ENCODE measurements at regions not wholly inside any gene's neighbourhood (a gene's known extent, or its start where the extent isn't known, plus 50 kb on each side); places are given as distances from the start of the nearest gene placed in this dataset.
"Not testable (repeated sequence)": the region's sequence is repeated elsewhere in the genome, so short reads cannot be mapped to it uniquely, and the experiment has no call there.

GRCh38 chr9:66261576-66261975 lies 524.6 kb downstream of the FOXD4L4 start:
- DNase-seq (ENCODE audit: low read depth, low spot score); H3K9ac ChIP-seq (ENCODE audit: insufficient read length, low read depth); H3K36me3 ChIP-seq (ENCODE audit: insufficient read depth, insufficient read length, low read length); H3K4me1 ChIP-seq (ENCODE audit: insufficient read depth, insufficient read length); H3K27me3 ChIP-seq (ENCODE audit: insufficient read depth, insufficient read length); H3K9me3 ChIP-seq (ENCODE audit: insufficient read depth, low read length); H3K4me3 ChIP-seq (ENCODE audit: insufficient read length, low read depth): not testable (repeated sequence)

GRCh38 chr9:66263621-66264020 lies 526.7 kb downstream of the FOXD4L4 start:
- H3K4me1 ChIP-seq (ENCODE audit: insufficient read depth, insufficient read length); H3K36me3 ChIP-seq (ENCODE audit: insufficient read depth, insufficient read length, low read length); H3K9me3 ChIP-seq (ENCODE audit: insufficient read depth, low read length); H3K27me3 ChIP-seq (ENCODE audit: insufficient read depth, insufficient read length); H3K9ac ChIP-seq (ENCODE audit: insufficient read length, low read depth); H3K4me3 ChIP-seq (ENCODE audit: insufficient read length, low read depth); DNase-seq (ENCODE audit: low read depth, low spot score): not testable (repeated sequence)

- not testable (repeated sequence) for H3K4me1 ChIP-seq (ENCODE audit: insufficient read depth, insufficient read length); DNase-seq (ENCODE audit: low read depth, low spot score); H3K27me3 ChIP-seq (ENCODE audit: insufficient read depth, insufficient read length); H3K36me3 ChIP-seq (ENCODE audit: insufficient read depth, insufficient read length, low read length); H3K4me3 ChIP-seq (ENCODE audit: insufficient read length, low read depth); H3K9me3 ChIP-seq (ENCODE audit: insufficient read depth, low read length); H3K9ac ChIP-seq (ENCODE audit: insufficient read length, low read depth)
Measured at GRCh38 chr9:66264786-66265185, 527.8 kb downstream of the FOXD4L4 start.

GRCh38 chr9:66266202-66266601 lies 529.3 kb downstream of the FOXD4L4 start:
- not testable (repeated sequence) for H3K4me3 ChIP-seq (ENCODE audit: insufficient read length, low read depth); DNase-seq (ENCODE audit: low read depth, low spot score); H3K36me3 ChIP-seq (ENCODE audit: insufficient read depth, insufficient read length, low read length); H3K9me3 ChIP-seq (ENCODE audit: insufficient read depth, low read length); H3K4me1 ChIP-seq (ENCODE audit: insufficient read depth, insufficient read length); H3K9ac ChIP-seq (ENCODE audit: insufficient read length, low read depth); H3K27me3 ChIP-seq (ENCODE audit: insufficient read depth, insufficient read length)

- not testable (repeated sequence) for DNase-seq (ENCODE audit: low read depth, low spot score); H3K4me1 ChIP-seq (ENCODE audit: insufficient read depth, insufficient read length); H3K9ac ChIP-seq (ENCODE audit: insufficient read length, low read depth); H3K4me3 ChIP-seq (ENCODE audit: insufficient read length, low read depth); H3K36me3 ChIP-seq (ENCODE audit: insufficient read depth, insufficient read length, low read length); H3K9me3 ChIP-seq (ENCODE audit: insufficient read depth, low read length); H3K27me3 ChIP-seq (ENCODE audit: insufficient read depth, insufficient read length)
Measured at GRCh38 chr9:66266856-66267430, 530.0 kb downstream of the FOXD4L4 start.

- H3K9me3 ChIP-seq (ENCODE audit: insufficient read depth, low read length); DNase-seq (ENCODE audit: low read depth, low spot score); H3K36me3 ChIP-seq (ENCODE audit: insufficient read depth, insufficient read length, low read length); H3K9ac ChIP-seq (ENCODE audit: insufficient read length, low read depth); H3K4me1 ChIP-seq (ENCODE audit: insufficient read depth, insufficient read length); H3K4me3 ChIP-seq (ENCODE audit: insufficient read length, low read depth); H3K27me3 ChIP-seq (ENCODE audit: insufficient read depth, insufficient read length): not testable (repeated sequence)
Measured at GRCh38 chr9:66267684-66268083, 530.7 kb downstream of the FOXD4L4 start.

- H3K9me3 ChIP-seq (ENCODE audit: insufficient read depth, low read length); H3K27me3 ChIP-seq (ENCODE audit: insufficient read depth, insufficient read length); H3K36me3 ChIP-seq (ENCODE audit: insufficient read depth, insufficient read length, low read length); H3K9ac ChIP-seq (ENCODE audit: insufficient read length, low read depth); H3K4me1 ChIP-seq (ENCODE audit: insufficient read depth, insufficient read length); H3K4me3 ChIP-seq (ENCODE audit: insufficient read length, low read depth); DNase-seq (ENCODE audit: low read depth, low spot score): not testable (repeated sequence)
Measured at GRCh38 chr9:66269024-66269423, 532.1 kb downstream of the FOXD4L4 start.

GRCh38 chr9:66269783-66270182 lies 532.8 kb downstream of the FOXD4L4 start:
- DNase-seq (ENCODE audit: low read depth, low spot score); H3K4me1 ChIP-seq (ENCODE audit: insufficient read depth, insufficient read length); H3K9me3 ChIP-seq (ENCODE audit: insufficient read depth, low read length); H3K27me3 ChIP-seq (ENCODE audit: insufficient read depth, insufficient read length); H3K4me3 ChIP-seq (ENCODE audit: insufficient read length, low read depth); H3K9ac ChIP-seq (ENCODE audit: insufficient read length, low read depth); H3K36me3 ChIP-seq (ENCODE audit: insufficient read depth, insufficient read length, low read length): not testable (repeated sequence)

GRCh38 chr9:66278809-66279208 lies 541.9 kb downstream of the FOXD4L4 start:
- not testable (repeated sequence) for DNase-seq (ENCODE audit: low read depth, low spot score); H3K4me1 ChIP-seq (ENCODE audit: insufficient read depth, insufficient read length); H3K9me3 ChIP-seq (ENCODE audit: insufficient read depth, low read length); H3K36me3 ChIP-seq (ENCODE audit: insufficient read depth, insufficient read length, low read length); H3K9ac ChIP-seq (ENCODE audit: insufficient read length, low read depth); H3K27me3 ChIP-seq (ENCODE audit: insufficient read depth, insufficient read length); H3K4me3 ChIP-seq (ENCODE audit: insufficient read length, low read depth)
